DOHH2 (cell line): ENCODE measurements at regions not wholly inside any gene's neighbourhood (a gene's known extent, or its start where the extent isn't known, plus 50 kb on each side); places are given as distances from the start of the nearest gene placed in this dataset.

Source experiments
- H3F3A ChIP-seq: fragments of 200-600 bp; sonication (generic), shearing (Covaris generic); 2 replicates; pipeline ENCODE4 v1.6.0; 2016; ENCODE audit warnings: antibody characterized with exemption, mild to moderate bottlenecking; ENCODE audit not compliant: control insufficient read depth, insufficient read depth
- H3K27ac ChIP-seq: fragments of 200-600 bp; sonication (generic); 2 replicates; pipeline ENCODE4 v1.5.1; 2014; ENCODE audit warnings: low read depth, mild to moderate bottlenecking, low read length, moderate library complexity
- H3K27me3 ChIP-seq: fragments of 200-600 bp; sonication (generic); 2 replicates; pipeline ENCODE4 v1.6.1; 2014; ENCODE audit warnings: mild to moderate bottlenecking, low read length, mixed read lengths; ENCODE audit not compliant: control insufficient read depth
- H3K36me3 ChIP-seq: fragments of 200-600 bp; sonication (generic); 2 replicates; pipeline ENCODE4 v1.6.1; 2014; ENCODE audit warnings: mild to moderate bottlenecking, low read length, moderate library complexity, mixed read lengths; ENCODE audit not compliant: control insufficient read depth
- H3K4me1 ChIP-seq: fragments of 200-600 bp; sonication (generic); 2 replicates; pipeline ENCODE4 v1.6.1; 2014; ENCODE audit warnings: mild to moderate bottlenecking, low read length, mixed read lengths; ENCODE audit not compliant: control insufficient read depth
- H3K4me2 ChIP-seq: fragments of 200-600 bp; sonication (generic); 2 replicates; pipeline ENCODE4 v1.6.0; 2014; ENCODE audit warnings: mild to moderate bottlenecking, low read length, moderate library complexity
- H3K4me3 ChIP-seq: fragments of 200-600 bp; sonication (generic); 2 replicates; pipeline ENCODE4 v1.5.1; 2014; ENCODE audit warnings: mild to moderate bottlenecking, low read length, mixed read lengths
- H3K79me2 ChIP-seq: fragments of 200-600 bp; sonication (generic); 2 replicates; pipeline ENCODE4 v1.6.1; 2014; ENCODE audit warnings: mild to moderate bottlenecking, low read length, mixed read lengths; ENCODE audit not compliant: control insufficient read depth
- H3K9me2 ChIP-seq: fragments of 200-600 bp; sonication (generic); replicated peaks from 2 replicates; pipeline ENCODE4 v1.6.1; 2014; ENCODE audit warnings: mild to moderate bottlenecking, low read length, mixed read lengths; ENCODE audit not compliant: control insufficient read depth
- H3K9me3 ChIP-seq: fragments of 200-600 bp; sonication (generic); 2 replicates; pipeline ENCODE4 v1.6.1; 2014; ENCODE audit warnings: antibody characterized with exemption, low read length, mixed read lengths; ENCODE audit not compliant: control insufficient read depth, insufficient read depth
- H4K20me1 ChIP-seq: fragments of 200-600 bp; sonication (generic); 2 replicates; pipeline ENCODE4 v1.6.0; 2014; ENCODE audit warnings: low read depth, mild to moderate bottlenecking, antibody characterized with exemption, low read length, moderate library complexity; ENCODE audit not compliant: control insufficient read depth, insufficient read depth
- EZH2phosphoT487 ChIP-seq: fragments of 200-600 bp; sonication (generic); IDR thresholded peaks from 2 replicates; pipeline ENCODE4 v1.6.1; 2017; ENCODE audit warnings: borderline replicate concordance, mild to moderate bottlenecking, antibody characterized with exemption, low read length, moderate library complexity, mixed read lengths
- TF ChIP-seq, protein P1 (sequence below): fragments of 200-600 bp; sonication (generic); IDR thresholded peaks from one replicate; pipeline ENCODE4 v1.5.1; 2014; ENCODE audit warnings: antibody characterized with exemption, mild to moderate bottlenecking, low read depth, low read length; ENCODE audit not compliant: poor library complexity, severe bottlenecking

DNA sequence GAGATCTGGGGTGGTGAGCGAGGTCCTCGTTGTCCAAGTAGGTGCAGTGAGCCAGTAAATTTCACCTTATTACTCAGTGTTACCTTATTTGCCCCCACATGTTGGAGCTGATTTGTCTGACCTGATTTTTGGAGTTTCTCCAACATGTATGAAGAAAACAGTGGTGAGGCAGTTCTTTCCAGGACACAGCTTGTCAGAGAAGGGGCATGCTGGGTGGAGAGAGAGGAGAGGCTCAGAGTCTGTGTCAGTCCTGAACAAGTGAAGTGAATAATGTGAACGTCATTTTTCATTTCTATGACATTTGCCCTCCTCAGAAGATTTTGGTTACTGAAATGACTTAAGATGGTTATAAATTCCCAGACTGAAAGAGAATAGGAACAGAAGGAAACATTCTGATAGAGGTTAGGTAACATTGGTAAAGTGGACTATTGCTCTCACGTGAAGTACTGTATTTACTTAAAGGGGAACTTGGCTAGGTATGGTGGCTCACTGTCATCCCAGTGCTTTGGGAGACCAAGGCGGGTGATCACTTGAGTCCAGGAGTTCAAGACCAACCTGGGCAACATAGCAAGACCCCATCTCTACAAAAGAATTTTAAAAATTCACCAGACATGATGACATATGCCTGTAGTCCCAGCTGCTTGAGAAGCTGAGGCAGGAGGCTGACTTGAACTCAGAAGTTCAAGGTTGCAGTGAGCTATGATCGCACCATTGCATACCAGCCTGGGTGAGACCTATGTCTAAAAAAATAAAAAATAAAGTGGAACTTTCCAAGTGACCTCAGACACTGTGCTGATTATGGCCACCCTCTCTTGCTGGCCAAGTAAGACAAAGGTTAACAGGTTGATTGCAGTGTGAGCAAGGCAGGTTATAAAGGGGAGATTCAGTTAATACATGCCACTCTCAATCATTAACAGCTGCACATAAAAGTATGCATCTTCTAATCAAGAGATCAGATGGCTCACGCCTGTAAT, 184.3 kb downstream of the EDN1 start:
- Histone ChIP-seq H3K4me2 (no peak overlapping the region), H3K27ac (no peak overlapping the region), H3K36me3 (no peaks in the 10 kb centered on the region), H3F3A (no peaks in the 10 kb centered on the region), H4K20me1 (no peaks in the 10 kb centered on the region), H3K9me3 (no peaks in the 10 kb centered on the region), H3K4me3 (no peak overlapping the region), H3K27me3 (no peaks in the 10 kb centered on the region), H3K9me2 (no peaks in the 10 kb centered on the region), H3K79me2 (no peaks in the 10 kb centered on the region), H3K4me1 (peaks cover 10% of the 10 kb centered on the region)
- TF ChIP-seq, protein P1, sequence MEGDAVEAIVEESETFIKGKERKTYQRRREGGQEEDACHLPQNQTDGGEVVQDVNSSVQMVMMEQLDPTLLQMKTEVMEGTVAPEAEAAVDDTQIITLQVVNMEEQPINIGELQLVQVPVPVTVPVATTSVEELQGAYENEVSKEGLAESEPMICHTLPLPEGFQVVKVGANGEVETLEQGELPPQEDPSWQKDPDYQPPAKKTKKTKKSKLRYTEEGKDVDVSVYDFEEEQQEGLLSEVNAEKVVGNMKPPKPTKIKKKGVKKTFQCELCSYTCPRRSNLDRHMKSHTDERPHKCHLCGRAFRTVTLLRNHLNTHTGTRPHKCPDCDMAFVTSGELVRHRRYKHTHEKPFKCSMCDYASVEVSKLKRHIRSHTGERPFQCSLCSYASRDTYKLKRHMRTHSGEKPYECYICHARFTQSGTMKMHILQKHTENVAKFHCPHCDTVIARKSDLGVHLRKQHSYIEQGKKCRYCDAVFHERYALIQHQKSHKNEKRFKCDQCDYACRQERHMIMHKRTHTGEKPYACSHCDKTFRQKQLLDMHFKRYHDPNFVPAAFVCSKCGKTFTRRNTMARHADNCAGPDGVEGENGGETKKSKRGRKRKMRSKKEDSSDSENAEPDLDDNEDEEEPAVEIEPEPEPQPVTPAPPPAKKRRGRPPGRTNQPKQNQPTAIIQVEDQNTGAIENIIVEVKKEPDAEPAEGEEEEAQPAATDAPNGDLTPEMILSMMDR, result no peak
- no peak for TF ChIP-seq EZH2phosphoT487

DNA sequence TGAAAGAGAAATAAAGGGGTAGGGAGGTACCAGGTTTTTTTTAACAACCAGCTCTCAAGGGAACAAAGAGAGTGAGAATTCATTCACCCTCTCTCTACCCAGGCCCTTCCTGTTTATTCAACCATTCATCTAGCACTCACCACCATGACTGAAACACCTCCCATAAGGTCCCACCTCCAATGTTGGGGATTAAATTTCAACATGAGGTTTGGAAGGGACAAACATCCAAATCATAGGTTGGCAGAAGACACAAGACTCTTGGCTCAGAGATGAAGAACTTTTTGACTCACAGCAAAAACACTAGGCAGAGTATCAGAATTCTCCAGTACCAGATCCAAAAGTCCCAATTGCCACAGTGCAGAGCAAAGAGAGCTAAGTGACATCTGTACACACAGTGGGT, 186.3 kb downstream of the EDN1 start:
- Histone ChIP-seq H3K9me2 (no peaks in the 10 kb centered on the region), H3K4me3 (no peak overlapping the region), H3K79me2 (no peaks in the 10 kb centered on the region), H3K4me2 (no peak overlapping the region), H3K36me3 (no peaks in the 10 kb centered on the region), H3F3A (no peaks in the 10 kb centered on the region), H3K27me3 (no peaks in the 10 kb centered on the region), H3K4me1 (peaks cover 10% of the 10 kb centered on the region), H4K20me1 (no peaks in the 10 kb centered on the region), H3K9me3 (no peaks in the 10 kb centered on the region), H3K27ac (no peak overlapping the region)
- no peak for TF ChIP-seq EZH2phosphoT487
- TF ChIP-seq, protein P1, result no peak

DNA sequence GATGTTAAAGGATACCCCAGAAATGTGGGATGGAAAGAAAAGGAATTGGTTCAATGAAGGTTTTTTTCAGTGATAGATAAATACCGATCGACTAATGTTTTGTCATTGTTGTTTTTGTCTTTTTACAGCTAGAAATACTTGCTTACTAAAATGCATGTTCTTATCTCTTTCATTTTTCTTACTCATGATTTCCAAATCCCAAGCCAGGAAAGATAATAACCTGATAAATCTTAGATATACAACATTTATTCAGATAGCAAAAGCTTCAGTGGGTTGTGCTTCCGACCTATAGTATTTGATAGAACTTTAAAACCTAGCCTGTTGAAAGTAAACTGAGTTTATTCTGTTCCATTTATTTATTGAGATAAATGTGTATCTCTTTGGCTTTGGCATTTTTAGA, 187.5 kb downstream of the EDN1 start:
- Histone ChIP-seq H3K4me1 (peaks cover 10% of the 10 kb centered on the region), H3K27ac (no peak overlapping the region), H3K79me2 (no peaks in the 10 kb centered on the region), H3K9me3 (no peaks in the 10 kb centered on the region), H4K20me1 (no peaks in the 10 kb centered on the region), H3K9me2 (no peaks in the 10 kb centered on the region), H3K27me3 (no peaks in the 10 kb centered on the region), H3K4me3 (no peak overlapping the region), H3K4me2 (no peak overlapping the region), H3K36me3 (no peaks in the 10 kb centered on the region), H3F3A (no peaks in the 10 kb centered on the region)
- TF ChIP-seq EZH2phosphoT487, result no peak
- TF ChIP-seq, protein P1, result no peak
